ENCODE measurements at regions not wholly inside any gene's neighbourhood (a gene's known extent, or its start where the extent isn't known, plus 50 kb on each side); places are given as distances from the start of the nearest gene placed in this dataset.

GRCh38 chr14:49467091-49467490 is 119.1 kb downstream of the RPS29 start (continued):
- TF ChIP-seq REST (IDR thresholded peaks at IDR 0.05) (no peak), HNF4A (conservative IDR thresholded peaks at IDR 0.05) (no peak), HNF4G (IDR thresholded peaks at IDR 0.05) (no peak), JUND (IDR thresholded peaks at IDR 0.05) (no peak), TAF1 (conservative IDR thresholded peaks at IDR 0.05) (no peak), YY1 (IDR thresholded peaks at IDR 0.05) (no peak)

- Histone ChIP-seq H3K27me3 (ENCODE audit: control insufficient read depth in 4 of 4, insufficient read depth in 4 of 4, low read length in 3 of 4) (no peaks in the 10 kb centered on the region), H3K36me3 (ENCODE audit: control insufficient read depth in 4 of 4, insufficient read depth in 3 of 4, low read depth in 1 of 4, low read length in 3 of 4) (no peaks in the 10 kb centered on the region), H3K9me3 (ENCODE audit: control insufficient read depth in 4 of 4, low read length in 3 of 4) (no peaks in the 10 kb centered on the region), H3K4me1 (ENCODE audit: control insufficient read depth in 4 of 4, insufficient read depth in 4 of 4, low read length in 3 of 4) (no peaks in the 10 kb centered on the region), H3K4me3 (ENCODE audit: low read depth in 1 of 3, low read length in 3 of 3) (no peak overlapping the region), H3K27ac (ENCODE audit: low read depth in 1 of 2, low read length in 2 of 2) (no peak overlapping the region), H3K9ac (ENCODE audit: low read depth in 1 of 2, low read length in 2 of 2) (no peak overlapping the region)
- WGBS, result 96% methylated on average over 1 of the region's 1 CpG
- no peak for DNase-seq (ENCODE audit: low spot score)
- TF ChIP-seq HNF4A (conservative IDR thresholded peaks at IDR 0.05), result no peak
- TF ChIP-seq RXRA (IDR thresholded peaks at IDR 0.05), result no peak
- no peak for TF ChIP-seq CTCF (IDR thresholded peaks at IDR 0.05; ENCODE audit: low read depth, low read length, missing input control)
- no peak for TF ChIP-seq FOXA1 (IDR thresholded peaks at IDR 0.05)
- no peak for TF ChIP-seq NR2F2 (IDR thresholded peaks at IDR 0.05)
- TF ChIP-seq YY1 (IDR thresholded peaks at IDR 0.05), result no peak
- no peak for TF ChIP-seq MAX (IDR thresholded peaks at IDR 0.05)
- TF ChIP-seq SP1 (IDR thresholded peaks at IDR 0.05), result no peak
- no peak for TF ChIP-seq TAF1 (conservative IDR thresholded peaks at IDR 0.05)
- no peak for TF ChIP-seq JUND (IDR thresholded peaks at IDR 0.05)
Observed at GRCh38 chr14:49464885-49465284, 121.3 kb downstream of the RPS29 start.

GRCh38 chr14:49463146-49463545 is 123.0 kb downstream of the RPS29 start:
- DNase-seq (ENCODE audit: low spot score), result no peak
- Histone ChIP-seq H3K27ac (ENCODE audit: low read depth in 1 of 2, low read length in 2 of 2) (no peak overlapping the region), H3K9me3 (ENCODE audit: control insufficient read depth in 4 of 4, low read length in 3 of 4) (no peaks in the 10 kb centered on the region), H3K36me3 (ENCODE audit: control insufficient read depth in 4 of 4, insufficient read depth in 3 of 4, low read depth in 1 of 4, low read length in 3 of 4) (no peaks in the 10 kb centered on the region), H3K4me1 (ENCODE audit: control insufficient read depth in 4 of 4, insufficient read depth in 4 of 4, low read length in 3 of 4) (no peaks in the 10 kb centered on the region), H3K9ac (ENCODE audit: low read depth in 1 of 2, low read length in 2 of 2) (no peak overlapping the region), H3K27me3 (ENCODE audit: control insufficient read depth in 4 of 4, insufficient read depth in 4 of 4, low read length in 3 of 4) (no peaks in the 10 kb centered on the region), H3K4me3 (ENCODE audit: low read depth in 1 of 3, low read length in 3 of 3) (no peak overlapping the region)
- TF ChIP-seq ATF3 (IDR thresholded peaks at IDR 0.05) (no peak), JUND (IDR thresholded peaks at IDR 0.05) (no peak), REST (IDR thresholded peaks at IDR 0.05) (no peak), ZBTB33 (IDR thresholded peaks at IDR 0.05) (no peak), GABPA (IDR thresholded peaks at IDR 0.05 in 1 of 2, conservative IDR thresholded peaks at IDR 0.05 in 1 of 2) (no peak), EGR1 (IDR thresholded peaks at IDR 0.05; ENCODE audit: low read depth in 2 of 2) (no peak), FOXA2 (IDR thresholded peaks at IDR 0.05) (no peak), HNF4G (IDR thresholded peaks at IDR 0.05) (no peak)
- 96% methylated on average over 1 of the region's 1 CpG for WGBS
